AG09309 (cell line): ENCODE measurements at regions not wholly inside any gene's neighbourhood (a gene's known extent, or its start where the extent isn't known, plus 50 kb on each side); places are given as distances from the start of the nearest gene placed in this dataset.

Source experiments
- DNase-seq: peaks from one replicate; pipeline ENCODE4 v3.0.0-alpha.2; 2010; ENCODE audit warnings: low read depth
- H3K4me3 ChIP-seq: 2 replicates; pipeline ENCODE4 v1.5.1; 2011; ENCODE audit warnings: mild to moderate bottlenecking, low read depth, low read length, moderate library complexity; ENCODE audit not compliant: control insufficient read depth
- TF ChIP-seq, protein P1 (sequence below): IDR thresholded peaks from 2 replicates; pipeline ENCODE4 v1.5.1; 2011; ENCODE audit warnings: mild to moderate bottlenecking, low read depth, low read length, inconsistent platforms; ENCODE audit not compliant: insufficient read depth, control insufficient read depth; ENCODE audit errors: missing control alignments

- no peak for DNase-seq
- TF ChIP-seq, protein P1, sequence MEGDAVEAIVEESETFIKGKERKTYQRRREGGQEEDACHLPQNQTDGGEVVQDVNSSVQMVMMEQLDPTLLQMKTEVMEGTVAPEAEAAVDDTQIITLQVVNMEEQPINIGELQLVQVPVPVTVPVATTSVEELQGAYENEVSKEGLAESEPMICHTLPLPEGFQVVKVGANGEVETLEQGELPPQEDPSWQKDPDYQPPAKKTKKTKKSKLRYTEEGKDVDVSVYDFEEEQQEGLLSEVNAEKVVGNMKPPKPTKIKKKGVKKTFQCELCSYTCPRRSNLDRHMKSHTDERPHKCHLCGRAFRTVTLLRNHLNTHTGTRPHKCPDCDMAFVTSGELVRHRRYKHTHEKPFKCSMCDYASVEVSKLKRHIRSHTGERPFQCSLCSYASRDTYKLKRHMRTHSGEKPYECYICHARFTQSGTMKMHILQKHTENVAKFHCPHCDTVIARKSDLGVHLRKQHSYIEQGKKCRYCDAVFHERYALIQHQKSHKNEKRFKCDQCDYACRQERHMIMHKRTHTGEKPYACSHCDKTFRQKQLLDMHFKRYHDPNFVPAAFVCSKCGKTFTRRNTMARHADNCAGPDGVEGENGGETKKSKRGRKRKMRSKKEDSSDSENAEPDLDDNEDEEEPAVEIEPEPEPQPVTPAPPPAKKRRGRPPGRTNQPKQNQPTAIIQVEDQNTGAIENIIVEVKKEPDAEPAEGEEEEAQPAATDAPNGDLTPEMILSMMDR = no peak
- no peak overlapping the region for H3K4me3 ChIP-seq
These were observed 69.9 kb upstream of the SIPA1L2 start for GRCh38 chr1:232699814-232700213.

- DNase-seq = no peak
- H3K4me3 ChIP-seq = no peak overlapping the region
- TF ChIP-seq, protein P1 = no peak
These were observed 73.0 kb upstream of the SIPA1L2 start for GRCh38 chr1:232702911-232703310.

- DNase-seq = no peak
- H3K4me3 ChIP-seq = no peak overlapping the region
- TF ChIP-seq, protein P1 = no peak
These were observed 74.3 kb upstream of the SIPA1L2 start for GRCh38 chr1:232704256-232704655.

- peak; percentile 71 for DNase-seq
These were observed 75.1 kb upstream of the SIPA1L2 start for GRCh38 chr1:232704694-232705680.

GRCh38 chr1:232705815-232706575 is 76.1 kb upstream of the SIPA1L2 start:
- no peak for DNase-seq
- no peak overlapping the region for H3K4me3 ChIP-seq
- TF ChIP-seq, protein P1 = no peak

More at GRCh38 chr1:232704694-232705680, 75.1 kb upstream of the SIPA1L2 start:
- no peak overlapping the region for H3K4me3 ChIP-seq
- TF ChIP-seq, protein P1 = no peak

DNA sequence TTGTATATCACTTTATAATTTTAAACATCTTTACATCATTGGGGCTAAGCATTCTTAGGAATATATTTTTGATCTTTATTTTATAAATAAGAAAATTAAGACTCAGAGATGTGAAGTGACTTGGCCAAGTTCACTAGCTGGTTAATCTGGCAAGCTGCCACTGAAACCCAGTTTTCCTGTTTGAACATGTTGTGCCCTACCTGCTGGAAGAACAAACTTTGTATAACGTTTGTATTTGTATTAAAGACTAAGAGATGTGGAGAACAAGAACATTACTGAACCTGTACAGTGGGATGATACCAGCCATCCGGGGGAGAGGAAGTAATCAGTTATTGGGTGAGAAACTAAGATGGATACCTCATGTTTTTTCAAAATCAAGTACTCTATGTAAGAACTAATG is 77.2 kb upstream of the SIPA1L2 start:
- no peak overlapping the region for H3K4me3 ChIP-seq
- DNase-seq = no peak
- TF ChIP-seq, protein P1 = no peak
